ENCODE measurements at regions not wholly inside any gene's neighbourhood (a gene's known extent, or its start where the extent isn't known, plus 50 kb on each side); places are given as distances from the start of the nearest gene placed in this dataset.

GRCh38 chr1:5688081-5689077 lies 303.8 kb downstream of the NPHP4 start:
- Histone ChIP-seq H3K9ac (ENCODE audit: low read depth in 1 of 2, low read length in 2 of 2) (no peak overlapping the region), H3K4me1 (ENCODE audit: control insufficient read depth in 4 of 4, insufficient read depth in 4 of 4, low read length in 3 of 4) (no peaks in the 10 kb centered on the region), H3K4me3 (ENCODE audit: low read depth in 1 of 3, low read length in 3 of 3) (no peak overlapping the region), H3K27me3 (ENCODE audit: control insufficient read depth in 4 of 4, insufficient read depth in 4 of 4, low read length in 3 of 4) (peaks cover 0 to 4% (median 0%) of the 10 kb centered on the region in 4 donors), H3K9me3 (ENCODE audit: control insufficient read depth in 4 of 4, low read length in 3 of 4) (no peaks in the 10 kb centered on the region), H3K36me3 (ENCODE audit: control insufficient read depth in 4 of 4, insufficient read depth in 3 of 4, low read depth in 1 of 4, low read length in 3 of 4) (no peaks in the 10 kb centered on the region), H3K27ac (ENCODE audit: low read depth in 1 of 2, low read length in 2 of 2) (no peak overlapping the region)
- no peak for DNase-seq (ENCODE audit: low spot score)
- WGBS: 70% methylated on average over 28 of the region's 28 CpGs
- TF ChIP-seq JUND (IDR thresholded peaks at IDR 0.05): no peak
- TF ChIP-seq FOXA2 (IDR thresholded peaks at IDR 0.05): no peak
- TF ChIP-seq EGR1 (IDR thresholded peaks at IDR 0.05; ENCODE audit: low read depth in 2 of 2): no peak
- no peak for TF ChIP-seq MAX (IDR thresholded peaks at IDR 0.05)
- TF ChIP-seq YY1 (IDR thresholded peaks at IDR 0.05): no peak
- TF ChIP-seq HNF4A (conservative IDR thresholded peaks at IDR 0.05): no peak
- TF ChIP-seq ATF3 (IDR thresholded peaks at IDR 0.05): no peak
- TF ChIP-seq CTCF (IDR thresholded peaks at IDR 0.05; ENCODE audit: low read depth, low read length, missing input control): no peak
- TF ChIP-seq REST (IDR thresholded peaks at IDR 0.05): no peak
- TF ChIP-seq HNF4G (IDR thresholded peaks at IDR 0.05): no peak
- TF ChIP-seq RAD21 (IDR thresholded peaks at IDR 0.05): no peak
- no peak for TF ChIP-seq SP1 (IDR thresholded peaks at IDR 0.05)
- TF ChIP-seq GABPA (IDR thresholded peaks at IDR 0.05 in 1 of 2, conservative IDR thresholded peaks at IDR 0.05 in 1 of 2): no peak
- no peak for TF ChIP-seq ZBTB33 (IDR thresholded peaks at IDR 0.05)
- TF ChIP-seq FOXA1 (IDR thresholded peaks at IDR 0.05): no peak
- TF ChIP-seq NR2F2 (IDR thresholded peaks at IDR 0.05): no peak
- no peak for TF ChIP-seq RXRA (IDR thresholded peaks at IDR 0.05)
